ENCODE measurements at regions not wholly inside any gene's neighbourhood (a gene's known extent, or its start where the extent isn't known, plus 50 kb on each side); places are given as distances from the start of the nearest gene placed in this dataset.

- peak in 1 of 2 donors; percentile 62 for DNase-seq
- intact Hi-C loops (cut with DNase I; ENCODE audit: low total_unique reads), result no loop called here
- Histone ChIP-seq H3K9me3 (no peaks in the 10 kb centered on the region), H3K4me1 (peaks cover 0 to 45% (median 5%) of the 10 kb centered on the region in 4 donors), H3K27me3 (no peaks in the 10 kb centered on the region), H3K27ac (peak overlapping the region in 1 of 2 donors; percentile 4), H3K4me3 (no peak overlapping the region), H3K36me3 (no peaks in the 10 kb centered on the region)
- TF ChIP-seq CTCF (IDR thresholded peaks at IDR 0.05), result no peak
These were observed 312.0 kb upstream of the CCDC54 start for GRCh38 chr3:107065094-107065861.

GRCh38 chr3:107067421-107067820 is 309.8 kb upstream of the CCDC54 start:
- TF ChIP-seq CTCF (IDR thresholded peaks at IDR 0.05), result no peak
- H3K4me3 ChIP-seq, result no peak overlapping the region
- DNase-seq, result no peak
- H3K4me1 ChIP-seq, result peaks cover 0 to 44% (median 5%) of the 10 kb centered on the region in 4 donors
- intact Hi-C loops (cut with DNase I; ENCODE audit: low total_unique reads), result no loop called here
- H3K36me3 ChIP-seq, result no peaks in the 10 kb centered on the region
- H3K27ac ChIP-seq, result no peak overlapping the region
- H3K9me3 ChIP-seq, result no peaks in the 10 kb centered on the region
- H3K27me3 ChIP-seq, result no peaks in the 10 kb centered on the region

GRCh38 chr3:107068980-107069379 is 308.3 kb upstream of the CCDC54 start:
- Histone ChIP-seq H3K27me3 (no peaks in the 10 kb centered on the region), H3K9me3 (no peaks in the 10 kb centered on the region), H3K4me3 (no peak overlapping the region), H3K4me1 (peaks cover 0 to 28% (median 5%) of the 10 kb centered on the region in 4 donors), H3K27ac (no peak overlapping the region), H3K36me3 (no peaks in the 10 kb centered on the region)
- no peak for DNase-seq
- no peak for TF ChIP-seq CTCF (IDR thresholded peaks at IDR 0.05)
- intact Hi-C loops (cut with DNase I; ENCODE audit: low total_unique reads), result no loop called here

GRCh38 chr3:107076946-107077345 is 300.3 kb upstream of the CCDC54 start:
- Histone ChIP-seq H3K36me3 (no peaks in the 10 kb centered on the region), H3K4me1 (no peaks in the 10 kb centered on the region), H3K27me3 (no peaks in the 10 kb centered on the region), H3K27ac (no peak overlapping the region), H3K9me3 (no peaks in the 10 kb centered on the region), H3K4me3 (no peak overlapping the region)
- DNase-seq, result no peak
- no peak for TF ChIP-seq CTCF (IDR thresholded peaks at IDR 0.05)
- intact Hi-C loops (cut with DNase I; ENCODE audit: low total_unique reads), result no loop called here

- Histone ChIP-seq H3K4me3 (no peak overlapping the region), H3K9me3 (no peaks in the 10 kb centered on the region), H3K27me3 (no peaks in the 10 kb centered on the region), H3K36me3 (no peaks in the 10 kb centered on the region), H3K27ac (no peak overlapping the region), H3K4me1 (no peaks in the 10 kb centered on the region)
- intact Hi-C loops (cut with DNase I; ENCODE audit: low total_unique reads), result no loop called here
- no peak for TF ChIP-seq CTCF (IDR thresholded peaks at IDR 0.05)
- no peak for DNase-seq
These were observed 299.8 kb upstream of the CCDC54 start for GRCh38 chr3:107077391-107077790.

Measured in tibial artery (tissue), 4 donors.